ENCODE measurements at regions not wholly inside any gene's neighbourhood (a gene's known extent, or its start where the extent isn't known, plus 50 kb on each side); places are given as distances from the start of the nearest gene placed in this dataset.

- no peak for ATAC-seq
- H3K9ac ChIP-seq (ENCODE audit: low read length): no peak overlapping the region
- BruUV-seq (replicated peaks): no TSS peak
Observed at GRCh38 chr12:58359084-58359483, 417.7 kb downstream of the ATP23 start.

More at GRCh38 chr12:58359084-58359483, 417.7 kb downstream of the ATP23 start:
- Histone ChIP-seq H3K9me3 (ENCODE audit: control insufficient read depth in 1 of 2, insufficient read depth in 1 of 2, low read depth in 1 of 2, low read length in 2 of 2) (no peaks in the 10 kb centered on the region), H3K79me2 (ENCODE audit: insufficient read depth, low read length) (no peaks in the 10 kb centered on the region), H3K9me2 (ENCODE audit: insufficient read depth) (no peaks in the 10 kb centered on the region), H3K36me3 (ENCODE audit: control insufficient read depth in 1 of 2, insufficient read depth in 2 of 2, low read length in 2 of 2) (no peaks in the 10 kb centered on the region), H3K4me2 (ENCODE audit: low read length) (no peak overlapping the region), H4K20me1 (ENCODE audit: insufficient read depth) (no peaks in the 10 kb centered on the region), H3K27ac (ENCODE audit: low read depth, low read length) (no peak overlapping the region), H3K4me3 (replicated peaks in 1 of 2; ENCODE audit: low read depth in 1 of 2, low read length in 2 of 2) (no peak overlapping the region), H3K27me3 (ENCODE audit: insufficient read depth, low read length) (no peaks in the 10 kb centered on the region), H3K4me1 (ENCODE audit: control insufficient read depth in 1 of 2, insufficient read depth in 2 of 2, low read length in 2 of 2) (no peaks in the 10 kb centered on the region), H2AFZ (ENCODE audit: low read depth, low read length, poor library complexity, severe bottlenecking) (no peak overlapping the region)
- intact Hi-C loops (cut with micrococcal nuclease): no loop called here
- TF ChIP-seq ELF1 (IDR thresholded peaks at IDR 0.05; ENCODE audit: borderline replicate concordance, low read depth) (no peak), ZBTB33 (IDR thresholded peaks at IDR 0.05; ENCODE audit: extremely low read depth, insufficient replicate concordance, low read length) (no peak), REST (IDR thresholded peaks at IDR 0.05; ENCODE audit: low read depth) (no peak), CTCF (IDR thresholded peaks at IDR 0.05 in 2 of 3, conservative IDR thresholded peaks at IDR 0.05 in 1 of 3; ENCODE audit: borderline replicate concordance in 1 of 3, insufficient read depth in 1 of 3, low read depth in 2 of 3, low read length in 2 of 3) (no peak), FOSL1 (IDR thresholded peaks at IDR 0.05; ENCODE audit: low read depth) (no peak), JUND (IDR thresholded peaks at IDR 0.05) (no peak), SP1 (IDR thresholded peaks at IDR 0.05; ENCODE audit: low read depth) (no peak), CEBPB (IDR thresholded peaks at IDR 0.05; ENCODE audit: low read depth) (no peak), YY1 (IDR thresholded peaks at IDR 0.05; ENCODE audit: extremely low read depth, insufficient replicate concordance, low read depth, low read length) (no peak), ZFX (IDR thresholded peaks at IDR 0.05) (no peak), POLR2AphosphoS5 (IDR thresholded peaks at IDR 0.05; ENCODE audit: low read depth, low read length) (no peak)
- POLR2A ChIA-PET: no interaction called here
- DNase-seq (ENCODE audit: low read depth, low spot score): no peak
- RAD21 ChIA-PET (ENCODE audit: low non-redundant PET in 1 of 2, low total read pairs in 2 of 2, uncharacterized antibody in 2 of 2, unreplicated experiment in 2 of 2): no interaction called here
- CTCF ChIA-PET: no interaction called here
